Upper lobe of left lung (tissue), 6 donors: ENCODE measurements at regions not wholly inside any gene's neighbourhood (a gene's known extent, or its start where the extent isn't known, plus 50 kb on each side); places are given as distances from the start of the nearest gene placed in this dataset.

Experiments
- ATAC-seq, 2 donors: fragments of 200-7000 bp; cut with Tn5 transposase; one replicate each; pipeline ENCODE4 v1.9.1; 2022; ENCODE audit warnings: mild to moderate bottlenecking in 2 of 2, moderate library complexity in 2 of 2; ENCODE audit not compliant: low FRiP score in 2 of 2
- DNase-seq, 2 donors: peaks; one replicate each; pipeline ENCODE4 v3.0.0-alpha.2; 2019 to 2020
- H3K27ac ChIP-seq, 4 donors: fragments of 200-600 bp; sonication (generic); one replicate each; pipeline ENCODE4 v1.5.1; 2016 to 2019
- H3K27me3 ChIP-seq, 4 donors: fragments of 200-600 bp; sonication (generic); one replicate each; pipeline ENCODE4 v1.5.1; 2017 to 2019
- H3K36me3 ChIP-seq, 4 donors: fragments of 200-600 bp; sonication (generic); one replicate each; pipeline ENCODE4 v1.5.1; 2016 to 2019
- H3K4me1 ChIP-seq, 4 donors: fragments of 200-600 bp; sonication (generic); one replicate each; pipeline ENCODE4 v1.5.1; 2018 to 2019
- H3K4me3 ChIP-seq, 4 donors: fragments of 200-600 bp; sonication (generic); one replicate each; pipeline ENCODE4 v1.5.1; 2017 to 2019; ENCODE audit warnings: mild to moderate bottlenecking in 2 of 4, moderate library complexity in 1 of 4
- H3K9me3 ChIP-seq, 4 donors: fragments of 200-600 bp; sonication (generic); one replicate each; pipeline ENCODE4 v1.5.1; 2018 to 2019
- EP300 ChIP-seq, 4 donors: sonication (generic); formaldehyde crosslinking; IDR thresholded peaks; one replicate each; pipeline ENCODE4 v1.5.1; 2017; ENCODE audit warnings: antibody characterized with exemption in 4 of 4, control low read depth in 2 of 4
- POLR2A ChIP-seq, 4 donors: fragments of 450-650 bp; IDR thresholded peaks; one replicate each; pipeline ENCODE4 v1.5.1; 2016 to 2017; ENCODE audit warnings: antibody characterized with exemption in 4 of 4, mild to moderate bottlenecking in 2 of 4
- POLR2AphosphoS5 ChIP-seq, 2 donors: sonication (generic); formaldehyde crosslinking; IDR thresholded peaks; one replicate each; pipeline ENCODE4 v1.5.1; 2017; ENCODE audit warnings: antibody characterized with exemption in 2 of 2
- WGBS, 2 donors: methylation state at CpG; one replicate each; pipeline ENCODE4 v1.1.5; 2017 to 2018; 5-methylcytosine and 5-hydroxymethylcytosine counted together
- TF ChIP-seq, protein P1 (sequence below), 6 experiments: fragments of 450-650 bp in 4 of 6; fragments of 200-600 bp in 2 of 6; sonication (generic) in 2 of 6; IDR thresholded peaks; one replicate each; pipeline ENCODE4 v1.5.1; 2016 to 2019; ENCODE audit warnings: antibody characterized with exemption in 6 of 6
- donor health status: DM: no; HTN: no; CAD: no; lungs with moderate emphysema.
- donor health status: DM: no; HTN: yes; CAD: no; lungs with severe emphysema.

DNA sequence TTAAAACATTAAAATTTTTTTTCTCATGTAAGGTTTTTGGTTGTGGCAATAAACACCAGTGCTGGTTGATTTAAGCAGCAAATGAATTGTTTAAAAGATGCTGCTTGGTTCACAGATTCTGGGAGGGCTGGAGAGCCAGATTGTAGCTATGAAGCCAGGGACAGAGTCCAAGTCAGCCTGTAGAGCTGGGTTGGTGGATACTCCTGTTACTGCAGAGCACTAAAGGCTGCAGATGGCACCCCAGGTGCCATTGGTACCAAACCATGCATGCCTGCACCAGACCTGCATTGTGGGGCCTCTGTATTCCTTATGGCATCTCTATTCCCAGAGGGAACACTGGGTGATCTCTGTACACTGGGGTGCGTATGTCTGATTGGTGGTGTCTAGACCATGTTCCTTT is 113.3 kb downstream of the SNAPC1 start:
- Histone ChIP-seq H3K4me1 (no peaks in the 10 kb centered on the region), H3K4me3 (no peak overlapping the region), H3K36me3 (no peaks in the 10 kb centered on the region), H3K27me3 (no peaks in the 10 kb centered on the region), H3K9me3 (no peaks in the 10 kb centered on the region), H3K27ac (no peak overlapping the region)
- TF ChIP-seq EP300 (IDR thresholded peaks at IDR 0.05): no peak
- no peak for TF ChIP-seq POLR2AphosphoS5 (IDR thresholded peaks at IDR 0.05)
- TF ChIP-seq, protein P1, sequence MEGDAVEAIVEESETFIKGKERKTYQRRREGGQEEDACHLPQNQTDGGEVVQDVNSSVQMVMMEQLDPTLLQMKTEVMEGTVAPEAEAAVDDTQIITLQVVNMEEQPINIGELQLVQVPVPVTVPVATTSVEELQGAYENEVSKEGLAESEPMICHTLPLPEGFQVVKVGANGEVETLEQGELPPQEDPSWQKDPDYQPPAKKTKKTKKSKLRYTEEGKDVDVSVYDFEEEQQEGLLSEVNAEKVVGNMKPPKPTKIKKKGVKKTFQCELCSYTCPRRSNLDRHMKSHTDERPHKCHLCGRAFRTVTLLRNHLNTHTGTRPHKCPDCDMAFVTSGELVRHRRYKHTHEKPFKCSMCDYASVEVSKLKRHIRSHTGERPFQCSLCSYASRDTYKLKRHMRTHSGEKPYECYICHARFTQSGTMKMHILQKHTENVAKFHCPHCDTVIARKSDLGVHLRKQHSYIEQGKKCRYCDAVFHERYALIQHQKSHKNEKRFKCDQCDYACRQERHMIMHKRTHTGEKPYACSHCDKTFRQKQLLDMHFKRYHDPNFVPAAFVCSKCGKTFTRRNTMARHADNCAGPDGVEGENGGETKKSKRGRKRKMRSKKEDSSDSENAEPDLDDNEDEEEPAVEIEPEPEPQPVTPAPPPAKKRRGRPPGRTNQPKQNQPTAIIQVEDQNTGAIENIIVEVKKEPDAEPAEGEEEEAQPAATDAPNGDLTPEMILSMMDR (IDR thresholded peaks at IDR 0.05): no peak
- TF ChIP-seq POLR2A (IDR thresholded peaks at IDR 0.05): no peak
- WGBS, 2 donors: 100% methylated on average over 1 of the region's 1 CpG
- ATAC-seq (no peak), DNase-seq (no peak)

GRCh38 chr14:61876362-61877034 is 114.3 kb downstream of the SNAPC1 start:
- WGBS, 2 donors: 50 to 52% methylated on average over 8 of the region's 8 CpGs
- no peak overlapping the region for H3K27ac ChIP-seq
- TF ChIP-seq POLR2A (IDR thresholded peaks at IDR 0.05) (no peak), EP300 (IDR thresholded peaks at IDR 0.05) (no peak), POLR2AphosphoS5 (IDR thresholded peaks at IDR 0.05) (no peak)
- TF ChIP-seq, protein P1 (IDR thresholded peaks at IDR 0.05): no peak

GRCh38 chr14:61877035-61877390 is 114.8 kb downstream of the SNAPC1 start:
- Histone ChIP-seq H3K36me3 (no peaks in the 10 kb centered on the region), H3K9me3 (no peaks in the 10 kb centered on the region), H3K4me1 (no peaks in the 10 kb centered on the region), H3K27ac (no peak overlapping the region), H3K4me3 (no peak overlapping the region), H3K27me3 (no peaks in the 10 kb centered on the region)
- DNase-seq: no peak
- TF ChIP-seq, protein P1 (IDR thresholded peaks at IDR 0.05): no peak
- TF ChIP-seq POLR2A (IDR thresholded peaks at IDR 0.05) (no peak), EP300 (IDR thresholded peaks at IDR 0.05) (no peak), POLR2AphosphoS5 (IDR thresholded peaks at IDR 0.05) (no peak)
- no peak for ATAC-seq
- 97 to 98% methylated on average over 6 of the region's 6 CpGs for WGBS, 2 donors

More at GRCh38 chr14:61876362-61877034, 114.3 kb downstream of the SNAPC1 start:
- no peaks in the 10 kb centered on the region for H3K9me3 ChIP-seq
- H3K4me3 ChIP-seq: no peak overlapping the region
- no peaks in the 10 kb centered on the region for H3K36me3 ChIP-seq
- H3K27me3 ChIP-seq: no peaks in the 10 kb centered on the region
- H3K4me1 ChIP-seq: no peaks in the 10 kb centered on the region
- DNase-seq (no peak), ATAC-seq (no peak)

GRCh38 chr14:61877768-61878167 is 115.5 kb downstream of the SNAPC1 start:
- Histone ChIP-seq H3K36me3 (no peaks in the 10 kb centered on the region), H3K27me3 (no peaks in the 10 kb centered on the region), H3K27ac (no peak overlapping the region), H3K4me1 (no peaks in the 10 kb centered on the region), H3K4me3 (no peak overlapping the region), H3K9me3 (no peaks in the 10 kb centered on the region)
- DNase-seq (no peak), ATAC-seq (no peak)
- TF ChIP-seq POLR2AphosphoS5 (IDR thresholded peaks at IDR 0.05) (no peak), POLR2A (IDR thresholded peaks at IDR 0.05) (no peak), EP300 (IDR thresholded peaks at IDR 0.05) (no peak)
- TF ChIP-seq, protein P1 (IDR thresholded peaks at IDR 0.05): no peak
- 77 to 79% methylated on average over 5 of the region's 5 CpGs for WGBS, 2 donors

- Histone ChIP-seq H3K36me3 (no peaks in the 10 kb centered on the region), H3K4me1 (no peaks in the 10 kb centered on the region), H3K9me3 (no peaks in the 10 kb centered on the region), H3K27ac (no peak overlapping the region), H3K4me3 (no peak overlapping the region), H3K27me3 (no peaks in the 10 kb centered on the region)
- 43 to 50% methylated on average over 1 of the region's 1 CpG for WGBS, 2 donors
- TF ChIP-seq, protein P1 (IDR thresholded peaks at IDR 0.05): no peak
- TF ChIP-seq POLR2AphosphoS5 (IDR thresholded peaks at IDR 0.05): no peak
- no peak for TF ChIP-seq POLR2A (IDR thresholded peaks at IDR 0.05)
- no peak for TF ChIP-seq EP300 (IDR thresholded peaks at IDR 0.05)
- DNase-seq (no peak), ATAC-seq (no peak)
These were observed 116.7 kb downstream of the SNAPC1 start for GRCh38 chr14:61878931-61879330.
